Transverse colon (tissue), 3 donors: ENCODE measurements at regions not wholly inside any gene's neighbourhood (a gene's known extent, or its start where the extent isn't known, plus 50 kb on each side); places are given as distances from the start of the nearest gene placed in this dataset.

Source experiments
- POLR2A ChIP-seq: fragments of 450-650 bp; IDR thresholded peaks from one replicate; pipeline ENCODE4 v1.6.1; 2016; ENCODE audit warnings: antibody characterized with exemption, mild to moderate bottlenecking, moderate library complexity
- POLR2AphosphoS5 ChIP-seq, 3 donors: sonication (generic); formaldehyde crosslinking; IDR thresholded peaks; one replicate each; pipeline ENCODE4 v1.6.1; 2016; ENCODE audit warnings: antibody characterized with exemption in 3 of 3

DNA sequence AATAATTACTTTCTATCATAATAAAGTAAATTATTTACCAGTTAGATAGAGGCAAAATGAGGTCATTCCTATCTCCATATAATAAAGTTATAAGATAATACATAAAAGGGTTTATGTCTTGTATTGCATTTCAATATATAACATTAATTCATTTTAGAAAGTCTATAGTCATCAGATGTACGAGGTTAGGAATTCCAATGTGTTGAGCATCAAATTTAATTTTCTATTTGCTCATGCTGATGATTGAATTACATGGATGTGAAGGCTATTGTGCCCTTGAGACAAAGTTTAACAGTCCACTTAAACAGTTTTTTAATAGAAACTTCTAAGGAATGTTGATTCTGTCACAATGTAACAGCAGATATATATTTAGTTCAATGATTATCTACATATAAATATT is 678.3 kb upstream of the LRRN3 start:
- TF ChIP-seq POLR2A (no peak), POLR2AphosphoS5 (IDR thresholded peaks at IDR 0.05) (no peak)
